H4 (cell line): ENCODE measurements at regions not wholly inside any gene's neighbourhood (a gene's known extent, or its start where the extent isn't known, plus 50 kb on each side); places are given as distances from the start of the nearest gene placed in this dataset.

Source experiments
- DNase-seq: peaks from one replicate; pipeline ENCODE4 v3.0.0-alpha.2; 2015; ENCODE audit warnings: low spot score

DNA sequence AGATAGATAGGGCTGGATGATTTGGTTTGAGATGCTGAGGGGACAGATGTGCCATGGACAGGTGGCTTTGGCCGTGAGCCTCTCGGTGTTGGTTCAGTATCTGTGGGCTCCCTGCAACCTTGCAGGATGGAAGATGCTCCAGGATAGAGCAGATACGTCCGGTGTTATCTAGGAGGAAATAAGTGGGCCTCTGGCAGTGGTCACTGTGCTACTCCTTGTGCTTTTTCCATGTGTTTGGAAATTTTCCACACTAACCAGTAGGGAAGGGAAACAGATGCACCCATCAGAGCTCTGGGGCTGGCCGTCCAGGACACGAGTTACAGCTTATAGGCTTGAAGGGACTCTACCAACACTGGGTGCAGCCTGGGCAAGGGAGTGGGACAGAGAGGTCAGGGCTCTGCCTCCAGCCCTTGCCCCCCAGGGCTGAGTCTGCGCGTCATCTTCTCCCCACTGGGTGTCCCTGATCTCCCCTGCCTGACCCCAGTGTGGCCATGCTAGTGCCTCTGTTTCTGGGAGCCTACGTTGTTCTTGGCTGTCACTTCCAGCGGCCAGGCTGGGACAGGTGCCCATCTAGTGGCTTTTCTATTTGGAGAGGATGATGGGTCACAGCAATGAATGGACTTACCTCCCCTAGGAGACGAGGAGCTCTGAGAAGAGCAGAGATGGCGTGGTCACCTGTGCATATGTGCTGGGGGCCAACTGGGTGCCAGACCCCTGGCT, 166.9 kb downstream of the SEC14L1 start:
- no peak for DNase-seq

DNA sequence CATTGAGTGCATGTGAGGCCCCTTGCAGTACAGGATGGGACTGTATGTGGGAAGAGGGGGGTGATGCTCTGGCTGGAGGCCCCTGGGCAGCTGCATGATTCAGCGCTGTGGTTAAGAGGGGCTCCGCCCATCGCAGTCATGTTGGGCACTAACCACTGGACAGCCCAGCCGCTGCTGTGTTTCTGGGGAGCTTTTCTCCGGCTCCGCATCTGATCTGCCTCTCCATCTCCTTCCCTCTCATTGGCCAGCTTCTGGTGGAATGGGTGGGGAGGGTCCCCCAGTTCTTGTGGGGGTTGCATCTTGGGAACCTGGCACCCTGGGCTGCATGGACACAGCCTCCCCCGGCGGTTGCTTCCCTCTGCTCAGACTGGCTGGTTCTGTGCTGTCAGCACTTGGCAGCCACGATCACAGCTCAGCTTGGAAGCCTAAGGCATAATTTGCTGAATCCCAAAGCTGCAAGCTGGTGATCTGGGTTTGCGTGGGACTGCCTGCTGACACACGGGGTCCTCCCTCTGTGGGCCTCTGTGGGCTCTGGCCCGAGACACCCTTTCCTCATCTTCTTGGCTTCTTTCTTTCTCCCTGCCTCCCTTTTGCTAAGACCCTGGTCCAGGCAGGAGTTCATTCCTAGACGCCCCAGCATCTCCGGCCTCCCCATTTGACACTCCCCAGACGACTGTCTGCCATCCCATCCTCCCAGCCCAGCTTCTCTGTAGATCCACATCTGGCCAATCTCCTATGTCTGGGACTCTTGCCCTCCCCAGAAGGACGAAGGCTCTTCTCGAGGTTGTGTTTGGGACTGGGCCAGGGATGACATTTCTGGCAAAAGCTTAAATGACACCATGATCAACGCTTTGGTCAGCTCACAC, 168.3 kb downstream of the SEC14L1 start:
- peak; percentile 84 for DNase-seq

DNA sequence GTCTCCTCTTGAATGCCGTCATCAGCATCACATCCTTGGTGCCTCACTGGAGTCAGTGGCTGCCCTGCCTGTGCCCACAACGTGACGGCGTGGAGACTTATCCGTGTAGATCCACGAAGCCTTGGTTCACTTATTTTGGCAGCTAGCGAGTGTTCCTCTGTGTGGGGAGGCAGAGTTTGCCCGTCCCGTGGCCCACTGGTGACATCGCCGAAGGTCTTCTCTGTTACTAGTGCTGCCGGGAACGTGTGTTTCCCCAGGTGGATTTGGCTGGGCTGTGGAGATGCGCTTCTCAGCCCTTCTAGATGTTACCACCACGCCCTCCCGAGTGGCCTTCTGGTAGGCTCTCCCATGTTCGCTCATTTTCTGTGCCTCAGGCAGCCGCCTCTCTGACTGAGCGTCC, 169.6 kb downstream of the SEC14L1 start:
- DNase-seq = no peak

DNA sequence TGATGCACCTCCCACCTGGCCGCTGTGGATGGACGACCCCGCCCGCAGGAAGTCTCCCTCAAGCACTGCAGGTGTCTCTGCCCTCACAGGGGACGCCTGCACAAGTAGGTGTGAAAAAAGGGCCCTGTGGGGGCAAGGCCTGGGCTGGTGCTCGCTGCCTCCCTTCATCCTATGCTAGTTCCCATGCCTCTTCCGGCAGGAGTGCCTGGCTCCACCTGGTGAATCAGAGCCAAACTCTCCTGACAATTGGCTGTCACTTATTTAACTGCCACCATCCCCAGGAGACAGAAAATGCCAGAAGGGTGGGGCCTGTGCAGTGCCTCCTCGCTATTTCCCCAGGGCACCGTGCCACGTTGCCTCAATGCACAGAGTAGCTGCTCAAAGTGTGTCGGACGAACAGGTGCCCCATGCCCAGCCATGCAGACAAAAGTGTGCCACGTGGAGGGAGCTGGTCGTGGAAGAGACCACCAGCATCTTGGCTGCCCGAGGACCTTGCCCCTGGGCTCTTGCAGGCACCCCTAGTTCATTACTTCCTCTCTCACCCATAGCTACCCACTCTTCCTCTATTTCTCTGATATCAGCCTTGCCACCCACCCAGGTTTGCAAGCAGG, 170.7 kb downstream of the SEC14L1 start:
- no peak for DNase-seq

DNA sequence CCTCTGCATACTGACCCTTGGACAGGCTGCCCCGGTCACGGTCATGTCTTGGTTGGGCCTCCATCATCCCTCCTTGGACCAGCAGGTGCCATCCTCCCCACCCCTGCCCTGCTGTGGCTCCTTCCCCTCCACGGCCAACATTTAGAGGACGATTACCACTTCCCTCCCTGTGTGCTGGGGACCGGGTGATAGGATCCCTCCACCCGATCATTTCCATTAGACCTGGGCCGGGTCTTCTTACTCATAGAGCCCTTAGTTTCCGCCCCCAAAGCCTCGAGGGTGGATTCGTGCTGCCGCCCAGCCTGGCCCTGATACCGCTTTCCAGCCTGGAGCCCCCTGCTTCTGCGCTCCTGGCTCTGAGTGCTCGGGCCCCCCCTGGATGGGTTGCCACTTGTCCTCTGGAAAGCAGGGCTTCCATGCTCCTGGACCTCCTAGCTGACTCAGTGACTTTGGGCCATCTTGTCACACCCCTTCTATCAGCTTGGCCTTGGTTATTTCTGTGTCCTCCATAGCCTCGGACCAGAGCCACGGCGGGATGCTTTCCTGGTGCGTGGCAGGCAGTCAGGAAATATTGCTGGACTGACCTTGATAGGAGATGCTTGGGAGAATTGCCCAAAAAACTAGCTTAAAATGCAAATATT, 171.4 kb downstream of the SEC14L1 start:
- DNase-seq = no peak

DNA sequence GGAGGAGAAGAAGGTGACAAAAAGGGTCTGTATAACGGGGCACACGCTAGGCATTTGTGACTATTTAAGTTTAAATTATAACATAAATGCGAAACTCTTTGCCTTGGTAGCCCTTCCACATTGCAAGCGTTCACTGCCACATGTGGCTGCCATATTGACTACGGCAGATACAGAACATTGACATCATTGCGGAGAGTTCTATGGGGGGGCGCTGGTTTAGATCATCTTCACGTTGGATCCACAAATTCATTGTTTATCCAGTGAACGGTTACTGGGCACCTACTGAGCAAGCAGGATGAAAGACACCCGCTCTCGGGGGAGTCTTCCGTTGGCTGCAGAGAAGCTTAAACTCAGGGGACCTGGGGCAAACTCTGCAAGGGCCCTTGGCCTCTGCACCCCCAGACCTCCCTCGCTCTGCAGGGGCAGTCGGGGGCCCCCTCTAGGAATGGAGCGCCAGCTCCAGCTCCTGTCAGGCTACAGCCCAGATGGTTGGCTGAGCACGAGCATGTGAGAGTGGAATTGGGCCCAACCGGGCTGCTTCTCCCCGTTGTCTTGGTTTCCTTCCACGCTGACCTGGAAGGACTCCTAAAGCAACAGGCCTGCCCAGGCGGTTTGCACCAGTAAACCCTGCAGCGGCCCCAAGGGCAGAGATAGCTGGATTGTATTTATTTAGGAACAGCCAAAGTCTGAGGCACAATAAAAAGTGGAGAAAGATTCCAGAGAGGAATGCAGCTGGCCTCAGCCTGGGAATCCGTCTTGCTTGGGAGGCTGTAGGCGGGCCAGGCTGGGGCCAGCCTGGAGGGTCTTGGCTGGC, 172.2 kb downstream of the SEC14L1 start:
- DNase-seq = no peak

DNA sequence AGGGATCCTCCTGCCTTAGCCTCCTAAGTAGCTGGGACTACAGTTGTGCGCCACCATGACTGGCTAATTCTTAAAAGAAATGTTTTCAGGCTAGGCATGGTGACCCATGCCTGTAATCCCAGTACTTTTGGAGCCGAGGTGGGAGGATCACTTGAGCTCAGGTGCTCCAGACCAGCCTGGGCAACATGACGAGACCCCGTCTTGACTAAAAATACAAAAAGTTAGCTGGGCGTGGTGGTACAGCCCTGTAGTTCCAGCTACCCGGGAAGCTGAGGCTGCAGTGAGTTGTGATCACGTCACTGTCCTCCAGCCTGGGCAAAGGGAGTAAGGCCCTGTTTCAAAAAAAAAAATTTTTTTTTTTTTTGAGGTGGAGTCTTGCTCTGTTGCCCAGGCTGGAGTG, 173.1 kb downstream of the SEC14L1 start:
- no peak for DNase-seq

DNA sequence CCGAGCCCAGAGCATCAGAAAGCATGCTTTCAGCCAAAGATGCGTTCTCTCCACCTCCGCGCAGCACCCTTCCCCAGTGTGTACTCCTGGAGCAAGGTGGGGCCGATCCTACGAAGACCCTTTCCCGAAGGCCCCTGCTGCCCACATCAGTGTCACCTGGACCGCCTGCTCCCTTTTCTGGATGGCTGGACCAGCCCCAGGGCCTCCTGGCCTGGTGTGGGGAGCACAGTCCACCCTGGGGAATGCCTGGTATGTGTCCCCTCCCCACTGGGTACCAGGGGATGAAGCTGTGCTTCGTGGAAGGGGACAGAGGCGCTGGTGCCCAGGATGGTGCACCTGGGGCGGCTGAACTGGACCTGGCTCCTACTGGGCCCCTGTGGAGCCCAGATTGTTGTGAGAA, 173.8 kb downstream of the SEC14L1 start:
- no peak for DNase-seq

DNA sequence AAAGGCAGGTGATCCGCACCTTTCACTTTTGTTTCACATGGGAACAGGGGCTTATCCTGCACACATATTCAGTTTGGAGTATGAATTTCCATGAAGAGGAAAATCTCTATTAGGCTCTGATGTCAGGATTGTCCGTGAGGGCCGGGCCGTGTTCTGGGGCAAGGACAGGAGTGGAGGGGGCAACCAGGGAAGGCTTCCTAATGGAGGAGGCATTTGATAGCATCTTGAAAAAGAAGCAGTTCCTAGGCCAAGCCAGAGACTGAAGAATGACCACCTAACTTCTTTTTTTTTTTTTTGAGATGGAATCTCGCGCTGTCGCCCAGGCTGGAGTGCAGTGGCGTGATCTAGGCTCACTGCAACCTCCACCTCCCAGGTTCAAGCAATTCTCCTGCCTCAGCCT, 174.2 kb downstream of the SEC14L1 start:
- DNase-seq = no peak

DNA sequence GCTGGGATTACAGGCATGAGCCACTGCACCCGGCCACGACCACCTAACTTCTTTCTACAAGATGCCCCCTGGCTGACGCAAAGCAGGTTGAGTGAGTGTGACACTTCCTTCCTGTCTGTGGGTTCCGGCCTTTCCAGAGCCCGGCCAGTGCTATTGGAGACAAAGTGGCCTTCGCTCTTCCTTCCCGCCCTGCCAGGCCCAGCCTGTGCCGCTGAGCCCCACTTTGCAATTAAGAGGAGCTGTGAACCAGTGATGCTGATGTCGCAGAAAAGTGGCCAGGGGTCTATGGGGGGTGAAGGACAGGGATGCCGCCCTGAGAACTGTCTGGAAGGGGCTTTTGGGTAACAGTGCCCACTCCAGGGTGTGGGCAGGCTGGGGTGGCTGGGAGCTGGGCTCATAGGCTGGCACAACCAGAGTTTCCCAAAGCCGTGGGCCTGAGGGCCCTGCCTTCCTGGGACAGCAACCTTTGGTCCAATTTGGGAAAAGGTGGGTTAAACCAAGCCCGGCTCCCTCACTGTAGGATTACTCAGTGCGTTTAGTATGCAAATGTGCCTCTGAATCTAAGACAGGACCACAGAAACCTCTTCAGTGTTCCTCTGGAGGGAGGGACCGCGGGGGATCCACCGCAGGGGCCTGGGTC, 174.9 kb downstream of the SEC14L1 start:
- no peak for DNase-seq

DNA sequence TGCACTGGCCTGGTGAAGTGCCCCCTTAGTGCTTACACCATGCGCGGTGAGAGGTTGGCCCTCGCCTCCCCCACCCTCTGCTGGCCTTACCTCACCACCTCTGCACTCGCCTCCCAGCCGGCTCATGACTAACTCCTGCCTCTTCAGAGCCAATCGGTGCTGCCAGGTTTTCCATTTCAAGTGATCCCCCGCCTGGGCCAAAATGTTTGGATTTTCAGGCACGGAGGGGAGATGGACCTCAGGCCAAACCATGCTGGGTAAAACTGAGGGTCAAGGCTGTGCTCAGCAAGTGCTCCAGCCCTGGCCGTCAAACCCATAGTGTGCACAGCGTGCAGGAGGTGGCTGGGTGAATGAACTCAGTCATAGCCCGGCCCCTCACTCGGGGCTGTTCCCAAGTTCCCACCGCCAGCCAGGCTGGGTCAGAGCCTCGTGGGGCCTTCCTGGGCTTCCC, 175.4 kb downstream of the SEC14L1 start:
- DNase-seq = peak; percentile 82

DNA sequence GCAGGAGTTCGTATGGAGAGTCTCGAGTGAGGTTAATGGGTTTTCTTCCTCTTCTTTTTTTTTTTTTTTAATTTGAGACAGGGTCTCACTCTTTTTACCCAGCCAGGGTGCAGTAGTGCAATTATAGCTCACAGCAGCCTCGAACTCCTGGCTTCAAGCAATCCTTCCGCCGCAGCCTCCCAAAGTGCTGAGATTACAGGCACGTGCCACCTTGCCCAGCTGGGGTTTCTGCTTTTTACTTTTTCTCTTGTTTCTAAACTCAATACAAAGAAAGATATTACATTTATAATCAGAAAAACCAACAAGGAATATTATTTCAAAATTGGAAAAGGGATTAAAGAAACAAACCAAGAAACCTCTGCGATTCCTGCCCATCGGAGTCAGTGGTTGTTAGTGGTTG, 175.9 kb downstream of the SEC14L1 start:
- no peak for DNase-seq

DNA sequence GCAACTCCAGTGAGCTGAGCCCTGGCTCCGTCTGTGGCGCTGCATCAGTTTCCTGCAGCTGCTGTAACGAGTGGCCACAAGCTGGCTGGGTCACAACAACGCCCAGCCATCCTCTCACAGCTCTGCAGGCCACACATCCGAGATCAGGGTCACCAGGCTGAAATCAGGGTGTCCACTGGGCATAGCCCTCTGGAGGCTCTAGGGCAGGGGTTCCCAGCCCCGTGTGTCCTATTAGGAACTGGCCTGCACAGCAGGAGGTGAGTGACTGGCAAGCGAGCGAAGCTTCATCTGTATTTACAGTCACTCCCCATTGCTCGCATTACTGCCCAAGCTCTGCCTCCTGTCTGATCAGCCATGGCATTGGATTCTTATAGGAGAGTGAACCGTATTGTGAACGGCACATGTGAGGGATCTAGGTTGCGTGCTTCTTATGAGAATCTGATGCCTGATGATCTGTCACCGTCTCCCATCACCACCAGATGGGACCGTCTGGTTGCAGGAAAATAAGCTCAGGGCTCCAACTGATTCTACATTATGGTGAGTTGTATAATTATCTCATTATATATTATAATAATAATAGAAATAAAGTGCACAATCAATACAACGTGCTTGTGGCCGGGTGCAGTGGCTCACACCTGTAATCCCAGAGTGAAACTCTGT, 176.5 kb downstream of the SEC14L1 start:
- DNase-seq = no peak

DNA sequence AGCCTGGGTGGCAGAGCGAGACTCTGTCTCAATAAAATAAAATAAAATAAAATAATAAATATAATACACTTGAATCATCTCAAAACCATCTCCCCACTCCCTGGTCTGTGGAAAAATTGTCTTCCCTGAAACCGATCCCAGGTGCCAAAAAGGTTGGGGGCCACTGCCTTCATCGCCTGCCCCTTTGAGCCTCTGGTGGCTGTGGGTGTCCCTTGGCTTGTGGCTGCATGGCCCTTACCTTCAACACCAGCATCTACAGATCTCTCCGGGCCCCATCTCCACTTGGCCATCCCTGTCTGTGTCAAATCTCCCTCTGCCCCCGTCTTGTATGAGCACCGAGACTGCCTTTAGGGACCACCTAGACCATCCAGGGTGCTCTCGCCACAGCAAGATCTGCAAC, 177.3 kb downstream of the SEC14L1 start:
- no peak for DNase-seq

DNA sequence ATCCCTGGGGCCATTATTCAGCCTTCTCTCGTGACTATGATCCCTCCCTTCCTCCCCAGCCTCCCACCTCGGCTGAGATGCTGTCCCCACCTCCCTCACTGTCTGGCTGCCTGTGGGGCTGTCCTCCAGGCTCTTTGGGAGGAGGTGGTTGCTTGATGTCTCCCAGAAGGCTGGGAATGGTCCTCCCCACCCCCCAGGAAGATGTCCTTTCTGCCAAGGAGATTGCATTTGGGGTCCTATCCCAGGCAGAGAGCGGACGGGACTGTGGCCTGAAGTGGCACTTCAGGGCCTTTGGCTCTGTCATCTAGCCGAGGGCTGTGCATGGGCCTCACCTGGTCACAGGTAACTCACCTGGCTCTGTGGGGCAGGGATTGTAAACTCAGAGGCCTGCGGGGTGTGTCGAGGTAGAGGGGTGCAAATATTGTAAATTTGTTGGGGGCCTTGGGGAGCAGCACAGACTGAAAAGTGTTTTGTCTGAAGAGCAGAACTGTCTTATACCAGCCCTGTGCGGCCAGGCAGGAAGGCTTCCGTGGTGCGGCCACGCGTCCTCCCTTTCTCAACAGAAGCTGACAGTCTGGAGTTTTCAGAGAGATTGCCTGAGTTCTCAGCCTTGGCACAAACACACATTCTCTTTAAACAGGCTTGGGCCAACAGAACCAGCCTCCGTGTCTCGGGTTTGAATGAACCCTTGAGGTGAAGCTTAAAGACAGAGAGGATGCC, 177.9 kb downstream of the SEC14L1 start:
- no peak for DNase-seq

DNA sequence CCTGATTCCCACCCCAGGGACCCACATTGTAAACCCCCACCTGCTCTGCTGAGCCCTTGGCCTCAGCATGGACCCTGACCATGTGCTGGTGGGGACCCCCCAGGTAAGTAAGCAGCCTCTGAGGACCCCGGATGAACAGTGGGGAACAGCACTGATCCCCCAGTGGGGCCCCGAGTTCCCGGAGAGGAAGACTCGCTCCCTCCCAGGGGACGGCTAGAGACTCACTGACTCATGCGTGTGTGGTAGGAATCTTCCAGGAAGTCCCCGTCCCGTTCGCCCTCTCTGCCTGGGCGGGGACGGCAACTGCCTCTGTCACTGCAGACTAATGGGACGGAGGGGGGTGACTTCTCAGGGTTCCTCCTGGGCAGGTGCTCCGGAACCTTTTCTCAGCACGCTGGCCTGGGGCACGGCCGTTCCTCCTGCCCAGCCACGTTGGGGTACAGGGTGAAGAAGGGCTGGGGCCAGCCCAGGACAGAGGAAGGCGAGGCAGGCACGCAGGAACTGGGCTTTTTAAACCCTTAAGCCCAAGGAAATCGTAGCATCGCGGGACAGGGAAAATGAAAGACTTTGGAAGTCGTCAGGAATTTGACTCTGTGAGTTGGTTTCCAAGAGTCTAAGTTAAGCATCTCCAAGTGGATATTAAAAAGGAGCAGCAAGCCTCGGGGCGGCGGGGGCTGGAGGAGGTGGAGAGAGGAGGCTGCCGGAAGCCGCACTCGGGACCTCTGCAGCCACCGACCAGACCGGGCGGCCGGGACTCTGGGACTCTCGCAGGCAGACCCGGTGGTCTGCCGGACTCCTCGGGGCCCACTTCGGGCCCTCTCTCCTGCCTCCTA, 178.7 kb downstream of the SEC14L1 start:
- peak; percentile 97 for DNase-seq

DNA sequence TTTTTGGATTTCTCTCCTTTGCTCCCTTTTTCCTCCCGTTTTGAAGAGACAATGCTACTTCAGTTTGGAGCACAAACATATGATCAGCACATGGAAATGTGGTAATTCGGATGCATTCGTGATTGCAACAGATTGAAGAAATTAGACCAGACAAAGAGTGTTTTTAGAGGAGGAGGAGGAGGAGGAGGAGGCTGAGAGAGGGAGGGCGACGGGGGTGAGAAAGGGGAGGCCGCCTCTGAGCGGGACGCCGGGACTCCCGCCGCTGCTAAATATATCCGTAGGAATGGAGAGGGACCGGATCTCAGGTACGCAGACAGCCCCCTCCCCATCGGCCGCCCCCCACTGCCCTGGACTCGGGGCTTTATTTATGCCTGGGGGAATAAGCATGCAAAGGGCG, 179.3 kb downstream of the SEC14L1 start:
- no peak for DNase-seq

DNA sequence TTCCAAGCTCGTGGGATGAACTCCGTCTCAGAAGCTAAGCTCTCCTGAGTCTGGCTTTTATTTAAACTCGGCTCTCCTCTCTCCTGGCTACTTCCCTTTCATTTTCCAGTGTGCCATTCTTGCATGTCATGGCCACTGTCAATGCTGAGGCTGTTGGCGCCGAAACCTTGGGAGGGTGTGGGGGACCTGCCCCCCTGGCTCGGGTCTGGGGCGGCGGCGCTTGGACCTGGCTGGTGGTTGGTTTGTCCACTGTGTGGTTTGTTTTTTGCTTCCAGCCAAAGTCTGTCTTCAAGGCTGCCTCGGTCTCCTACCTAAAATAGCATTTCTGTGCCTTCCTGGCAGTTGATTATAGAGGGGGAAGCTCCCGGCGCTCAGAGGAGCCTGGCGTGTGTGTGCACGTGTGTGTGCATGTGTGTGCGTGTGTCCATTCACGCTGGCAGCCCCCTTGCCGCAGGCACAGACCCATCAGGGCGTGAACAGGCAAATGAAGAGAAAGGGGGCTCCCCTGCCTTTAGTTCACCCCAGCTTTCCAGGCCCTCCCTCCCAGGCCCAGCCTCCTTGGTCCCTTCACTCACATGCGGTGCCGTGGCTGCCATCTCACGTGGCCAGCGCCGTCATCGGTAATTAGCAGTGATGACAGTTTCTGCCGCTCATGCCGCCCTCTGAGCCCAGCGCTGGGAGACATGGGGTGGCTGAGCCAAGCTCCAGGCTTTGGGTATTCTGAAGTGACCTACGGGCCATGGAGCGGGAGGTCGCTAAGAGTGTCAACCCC, 179.9 kb downstream of the SEC14L1 start:
- DNase-seq = peak; percentile 75
